Inferior parietal cortex (tissue), 1 donor: ENCODE measurements at regions not wholly inside any gene's neighbourhood (a gene's known extent, or its start where the extent isn't known, plus 50 kb on each side); places are given as distances from the start of the nearest gene placed in this dataset.

ENCODE experiments used
- DNase-seq: peaks from one replicate; pipeline ENCODE4 v3.0.0-alpha.2; 2016; ENCODE audit errors: extremely low spot score

DNA sequence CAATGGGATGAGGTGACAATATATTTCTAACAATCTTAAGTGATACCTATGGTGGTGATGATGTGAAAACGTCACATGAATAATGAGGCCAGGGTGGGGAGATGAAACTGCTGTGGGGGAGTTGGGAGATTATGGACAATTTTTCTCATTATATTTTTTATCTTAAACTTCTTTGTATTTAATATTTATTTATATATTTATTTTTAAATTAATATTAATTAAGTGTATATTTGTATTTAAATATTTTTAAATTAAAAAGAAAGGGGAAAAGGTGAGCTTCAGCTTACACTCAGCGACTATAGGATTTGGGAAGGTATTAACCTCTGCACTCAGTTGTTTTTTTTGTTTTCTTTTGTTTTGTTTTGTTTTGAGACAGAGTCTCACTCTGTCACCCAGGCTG is 158.7 kb downstream of the PSMG1 start:
- DNase-seq, result no peak

DNA sequence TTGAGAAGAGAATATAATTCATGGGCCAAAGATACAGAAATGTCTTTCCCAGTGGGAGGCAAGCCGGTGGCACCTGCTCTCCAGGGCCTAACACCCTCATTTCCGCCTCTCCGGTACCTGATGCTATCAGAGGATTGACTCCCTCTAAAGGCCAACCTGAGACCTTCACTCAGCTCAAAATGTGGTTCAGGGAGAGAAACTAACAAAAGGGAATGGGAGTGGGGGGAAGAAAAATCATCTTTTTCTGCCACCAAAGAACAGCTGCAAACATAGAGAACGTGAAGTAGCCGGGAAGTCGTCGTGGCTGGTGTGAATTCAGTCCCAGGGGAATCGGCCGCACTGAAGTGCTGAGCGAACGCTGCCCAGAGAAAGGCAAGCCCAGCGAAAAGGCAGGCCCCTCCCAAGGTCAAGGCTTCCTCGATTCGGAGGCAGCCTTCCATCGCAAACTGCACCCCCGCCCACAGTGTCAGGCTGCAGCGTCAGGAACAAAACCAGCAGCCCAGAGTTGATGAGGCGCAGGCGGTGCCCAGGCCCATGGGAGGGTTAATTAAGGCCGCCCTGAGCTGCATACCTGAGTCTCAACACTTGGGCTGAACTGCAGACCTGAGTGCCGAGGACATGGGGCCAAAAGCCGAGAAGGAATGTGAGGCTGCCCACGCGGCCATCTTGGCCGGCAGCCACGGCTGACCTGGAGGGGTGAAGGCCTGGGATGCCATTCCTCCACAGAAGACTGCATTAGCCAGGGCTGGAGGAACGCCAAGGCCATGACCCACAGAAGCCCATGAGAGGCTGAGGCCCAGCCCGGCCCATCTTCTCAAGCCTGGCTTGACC is 160.2 kb downstream of the PSMG1 start:
- no peak for DNase-seq

DNA sequence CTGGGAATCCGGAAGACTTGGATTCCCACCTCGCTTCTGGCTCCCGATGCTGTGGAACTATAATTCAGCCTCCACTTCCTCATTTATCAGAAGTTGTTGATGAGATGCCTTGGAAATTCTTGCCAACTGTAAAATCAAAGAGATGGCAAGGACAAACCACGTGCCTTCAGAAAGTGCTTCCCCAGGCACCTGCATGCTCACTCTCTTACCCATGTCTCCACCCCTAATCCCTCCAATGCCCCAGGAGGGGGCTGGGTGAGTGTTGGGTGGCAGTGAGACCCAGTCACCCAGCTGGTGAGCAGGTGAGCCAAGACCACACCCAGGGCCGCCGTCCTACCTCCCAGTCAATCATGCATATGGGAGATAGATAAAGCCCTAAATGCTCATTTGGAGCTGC is 160.8 kb downstream of the PSMG1 start:
- no peak for DNase-seq

DNA sequence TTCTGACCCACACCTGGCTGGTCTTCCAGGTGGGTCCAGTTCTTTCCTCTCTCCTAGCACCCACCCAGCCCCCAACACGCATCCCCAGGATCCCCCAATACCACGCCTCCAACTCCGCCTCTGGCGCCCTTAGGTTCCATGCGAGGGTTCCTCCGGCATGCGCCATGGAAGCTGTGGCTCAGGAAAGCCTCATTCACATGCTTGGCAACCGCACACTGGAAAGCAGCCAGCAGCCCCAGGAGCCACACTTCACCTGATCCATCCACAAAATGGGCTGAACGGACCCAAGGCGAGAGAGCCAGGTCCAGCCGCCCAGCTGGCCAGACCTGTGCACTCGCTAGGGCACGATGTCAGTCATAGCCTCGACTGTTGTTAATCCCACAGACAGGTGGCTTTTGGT is 161.2 kb downstream of the PSMG1 start:
- no peak for DNase-seq

DNA sequence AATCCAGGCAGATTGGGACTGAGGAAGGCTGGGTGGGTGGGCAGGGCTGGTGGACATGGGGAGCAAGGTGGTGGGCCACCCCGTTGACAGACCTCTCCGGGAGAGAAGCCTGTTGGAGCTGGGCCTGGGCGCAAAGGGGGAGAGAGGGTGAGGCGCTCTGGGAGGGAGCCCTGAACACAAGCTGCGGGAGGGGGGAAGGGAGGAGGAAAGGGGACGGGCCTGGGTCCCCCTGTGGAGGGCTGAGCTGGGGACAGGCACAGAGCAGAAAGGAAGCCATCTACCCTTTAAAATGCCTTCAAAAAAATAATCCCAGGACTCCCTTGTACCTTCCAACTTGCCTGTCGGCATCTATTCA is 161.8 kb downstream of the PSMG1 start:
- no peak for DNase-seq

DNA sequence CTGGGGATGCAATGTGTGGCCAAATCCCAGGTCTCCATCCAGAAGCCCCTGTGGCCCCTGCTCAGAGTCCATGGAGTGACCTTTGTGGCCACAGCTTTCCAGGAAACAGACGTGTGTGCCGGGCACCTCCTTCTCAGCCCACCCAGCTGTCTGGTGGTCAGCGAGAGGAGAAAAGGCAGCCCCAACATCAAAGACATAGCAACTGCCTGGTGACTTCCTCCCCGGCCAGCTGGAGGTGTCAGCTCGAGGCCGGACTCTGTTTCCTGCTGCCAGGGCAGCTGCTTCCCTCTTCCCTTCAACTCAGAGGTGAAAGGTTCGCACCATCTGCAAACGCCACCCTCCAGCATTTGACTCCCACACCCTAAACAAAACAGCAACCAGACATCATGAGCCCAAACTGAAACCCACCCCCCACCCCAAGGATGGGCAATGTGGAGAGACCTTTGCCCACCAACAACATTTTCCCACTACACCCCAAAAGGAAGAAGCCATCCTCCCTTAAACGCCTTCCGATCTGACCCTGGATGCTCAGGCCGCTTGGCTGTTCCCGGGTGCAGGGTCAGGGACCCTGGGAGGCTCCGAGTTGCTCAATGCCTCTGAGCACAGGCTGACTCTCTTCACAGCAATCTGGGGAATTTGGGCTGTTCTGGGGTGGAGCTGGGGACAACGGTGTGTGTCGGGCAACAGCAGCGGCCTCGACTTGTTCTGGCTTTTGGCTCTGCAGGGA is 162.3 kb downstream of the PSMG1 start:
- DNase-seq, result no peak

DNA sequence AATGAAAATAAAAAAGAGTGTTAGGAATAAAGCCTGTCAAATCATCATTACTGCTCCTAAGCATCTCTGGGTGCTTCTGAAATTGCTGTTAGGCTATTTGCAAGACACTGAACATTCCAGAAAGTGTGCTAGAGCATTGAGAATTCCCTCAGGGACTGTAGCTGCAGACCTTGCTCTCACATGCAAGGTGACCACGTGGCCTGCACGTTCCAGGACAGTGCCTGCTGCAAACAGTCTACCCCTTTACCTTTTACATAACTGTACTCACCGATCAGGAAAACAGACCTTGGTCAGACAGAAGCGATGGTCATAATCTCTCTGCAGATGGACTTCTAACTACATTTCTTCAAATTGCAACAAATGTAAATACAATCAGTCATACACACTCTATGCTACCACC is 164.5 kb downstream of the PSMG1 start:
- DNase-seq, result no peak

DNA sequence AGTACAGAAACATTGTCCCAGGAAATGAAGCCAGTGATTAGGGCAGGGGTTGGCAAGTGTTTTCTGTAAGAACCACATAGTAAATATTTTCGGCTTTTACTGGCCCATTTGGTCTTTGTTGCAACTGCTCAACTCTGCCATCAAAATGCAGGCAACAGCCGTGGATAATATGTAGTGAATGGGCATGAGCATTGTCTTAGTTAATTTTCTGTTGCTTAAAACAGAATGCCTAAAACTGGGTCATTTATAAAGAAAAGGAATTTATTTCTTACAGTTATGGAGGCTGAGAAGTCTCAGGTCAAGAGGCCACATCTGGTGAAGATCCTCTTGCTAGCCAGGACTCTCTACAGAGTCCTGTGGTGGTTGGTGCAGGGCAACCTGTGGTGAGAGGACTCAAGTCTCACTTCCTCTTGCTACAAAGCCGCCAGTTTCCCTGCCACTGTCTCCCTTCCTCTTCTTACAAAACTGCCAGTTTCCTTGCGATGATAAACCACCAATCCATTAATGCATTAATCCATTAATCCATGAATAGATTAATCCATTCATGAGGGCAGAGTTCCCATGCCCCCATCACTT is 166.4 kb downstream of the PSMG1 start:
- no peak for DNase-seq

DNA sequence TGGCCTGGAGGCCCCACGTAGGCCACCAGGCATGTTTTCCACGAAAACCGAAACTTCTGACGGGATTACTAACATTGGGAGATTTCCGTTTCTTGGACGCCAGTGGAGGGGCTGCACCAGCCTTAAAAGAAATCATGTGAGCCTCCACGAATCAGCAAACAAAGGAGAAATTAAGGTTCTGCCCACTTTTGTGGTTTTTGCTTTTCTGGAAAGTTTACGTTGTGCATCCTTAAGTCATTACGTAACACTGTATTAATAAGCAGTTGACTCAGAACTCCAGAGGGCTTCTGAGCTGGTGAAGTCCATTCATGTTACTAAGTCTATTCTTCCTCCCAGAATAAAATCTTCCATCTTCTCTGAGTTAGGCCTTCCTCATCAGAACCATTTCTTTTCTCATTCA is 168.5 kb downstream of the PSMG1 start:
- no peak for DNase-seq

DNA sequence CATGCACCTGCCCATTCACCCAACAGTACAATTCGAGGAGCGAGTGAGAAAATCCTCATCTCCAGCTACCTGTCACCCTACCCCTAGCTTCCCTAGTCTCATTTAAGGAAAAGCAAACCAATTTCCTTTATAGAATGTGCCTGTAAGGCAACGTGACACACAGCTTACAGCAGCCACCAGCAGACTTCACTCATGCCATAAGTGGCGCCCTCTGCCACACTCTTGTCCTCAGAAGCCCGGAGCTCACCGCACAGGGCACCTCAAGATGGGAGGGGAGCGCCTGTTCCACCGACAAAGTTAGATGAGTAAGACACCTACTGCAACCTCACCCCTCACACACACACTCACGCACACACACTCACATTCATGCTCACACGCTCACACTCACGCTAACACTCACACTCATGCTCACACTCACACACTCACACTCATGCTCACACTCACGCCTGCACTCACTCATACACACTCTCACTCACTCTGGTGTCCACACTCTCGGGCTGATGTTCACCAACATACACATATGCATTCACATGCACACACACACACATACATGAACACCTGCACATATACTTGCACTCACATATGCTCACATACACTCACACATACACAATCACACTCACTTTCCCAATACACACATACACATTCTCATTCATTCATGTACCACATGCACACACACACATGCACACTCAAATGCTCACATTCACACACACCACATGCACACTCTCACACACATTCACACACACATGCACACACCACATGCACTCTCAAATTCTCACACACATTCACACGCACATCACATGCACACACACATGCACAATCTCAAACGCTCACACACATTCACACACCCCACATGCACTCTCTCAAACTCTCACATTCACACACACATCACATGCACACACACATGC is 170.7 kb downstream of the PSMG1 start:
- no peak for DNase-seq

DNA sequence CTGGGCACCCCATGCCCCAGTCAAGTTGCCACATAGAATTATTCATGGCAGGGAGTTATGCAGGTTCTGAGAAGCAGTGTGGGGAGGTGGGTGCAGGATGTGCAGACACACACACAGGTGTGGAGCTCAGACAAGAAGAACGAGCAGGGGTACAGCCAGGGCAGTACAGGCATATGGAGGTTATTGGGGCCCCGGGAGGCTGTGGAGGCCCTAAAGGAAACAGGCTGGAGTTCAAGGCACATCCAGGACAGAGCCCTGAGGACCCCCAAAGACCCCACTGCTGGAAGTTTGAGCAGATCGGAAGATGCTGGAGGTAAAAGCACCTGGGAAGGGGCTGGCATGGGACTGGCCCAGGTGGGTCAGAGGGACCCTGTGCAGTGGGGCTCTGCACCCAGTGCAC is 171.3 kb downstream of the PSMG1 start:
- no peak for DNase-seq

DNA sequence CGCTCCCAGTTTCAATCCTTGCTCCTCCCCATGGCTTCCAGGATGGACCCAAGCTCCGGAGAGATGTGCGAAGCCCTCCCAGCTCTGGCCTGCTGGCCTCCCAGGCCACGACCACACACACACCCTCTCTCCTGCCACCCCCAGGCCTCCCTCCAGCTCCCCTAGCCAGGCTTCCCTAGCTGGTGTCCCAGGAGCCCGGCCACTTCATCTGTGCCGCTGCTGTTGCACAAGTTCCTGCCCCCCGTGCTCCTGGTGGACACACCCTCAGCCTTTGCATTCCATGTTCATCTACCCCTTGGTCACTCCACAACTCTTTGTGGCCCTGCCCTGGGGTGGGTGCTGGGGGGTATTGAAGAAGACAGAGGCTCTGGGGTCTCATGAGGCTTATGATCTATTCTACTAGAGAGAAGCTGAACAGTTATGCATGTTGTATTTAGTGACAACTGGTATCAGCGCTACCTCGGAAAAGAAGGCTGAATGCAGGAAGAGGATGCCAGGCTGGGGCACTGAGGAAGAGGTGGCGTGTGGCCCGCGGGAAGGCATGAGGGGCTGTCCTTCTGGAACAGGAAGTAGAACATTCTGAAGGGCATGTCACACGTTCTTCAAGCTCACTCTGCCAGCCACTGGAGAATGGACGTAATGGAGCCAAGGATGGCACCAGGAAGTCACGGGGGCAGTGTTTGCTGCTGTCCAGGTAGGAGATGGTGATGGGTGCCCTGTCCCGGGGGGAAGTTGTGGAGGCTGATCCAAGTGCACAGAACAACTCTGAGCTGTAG is 172.4 kb downstream of the PSMG1 start:
- DNase-seq, result no peak

DNA sequence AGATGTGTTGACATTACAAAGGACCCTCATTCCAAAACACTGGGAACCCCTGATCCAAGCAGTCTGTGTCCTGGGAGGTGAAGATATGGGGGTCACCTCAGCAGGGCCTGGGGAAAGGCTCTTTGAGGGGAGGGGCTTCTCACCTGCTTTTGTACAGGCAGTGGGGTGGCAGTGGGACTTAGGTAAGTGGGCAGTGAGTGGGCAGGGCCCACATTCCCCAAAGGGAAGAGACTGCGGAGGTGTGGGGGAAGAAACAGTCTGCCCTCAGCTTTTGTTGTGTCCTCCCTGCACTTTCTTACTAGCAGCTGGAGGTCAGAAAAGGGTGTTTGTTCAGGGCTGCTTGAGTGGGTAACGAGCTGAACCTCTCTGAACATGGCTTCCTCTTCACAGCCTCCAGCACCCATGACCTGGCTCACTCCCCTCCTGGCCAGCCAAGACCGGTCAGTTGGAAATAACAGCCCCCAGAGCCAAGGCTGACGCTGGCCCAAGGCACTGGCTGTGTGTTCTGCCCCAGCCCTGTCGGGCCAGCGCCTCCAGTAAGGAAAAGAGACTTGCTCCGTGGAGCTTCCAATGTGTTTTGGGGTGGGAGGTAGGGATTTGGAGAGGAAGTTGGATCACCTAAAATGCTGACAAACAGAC is 173.5 kb downstream of the PSMG1 start:
- no peak for DNase-seq

DNA sequence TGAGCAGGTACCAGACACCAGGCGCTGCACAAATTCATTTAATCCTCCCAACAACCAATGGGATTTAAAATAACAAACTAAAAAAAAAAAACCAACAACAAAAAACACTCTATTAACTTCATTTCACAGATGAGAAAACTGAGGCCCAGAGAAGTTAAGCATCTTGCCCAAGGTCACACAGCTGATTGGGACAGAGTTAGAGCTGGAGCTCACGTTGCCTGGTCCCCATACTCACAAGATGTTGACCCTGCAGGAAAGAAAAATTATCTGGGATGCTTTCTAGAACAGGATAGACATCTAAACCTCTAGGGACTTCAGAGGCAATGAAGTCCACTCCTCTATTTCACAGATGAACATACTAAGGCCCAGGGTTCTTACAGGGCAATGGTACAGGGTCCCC is 175.3 kb downstream of the PSMG1 start:
- DNase-seq, result no peak

DNA sequence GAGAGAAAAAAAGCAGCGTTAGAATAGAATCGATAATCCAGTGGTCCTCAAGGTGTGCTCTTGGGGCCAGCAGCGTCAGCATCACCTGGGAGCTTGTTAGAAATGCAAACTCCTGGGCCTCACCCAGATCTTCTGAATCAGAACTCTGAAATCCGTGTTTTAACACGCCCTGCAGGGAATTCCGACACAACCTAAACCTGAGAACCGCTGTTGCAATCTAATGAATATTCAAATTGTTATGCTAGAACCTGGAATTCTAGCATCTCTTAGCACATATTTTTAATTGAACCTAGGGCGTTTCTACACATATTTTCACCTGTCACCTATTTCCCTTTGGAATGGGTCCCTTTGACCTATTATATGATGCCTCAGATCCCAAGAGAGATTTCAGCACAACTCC is 175.7 kb downstream of the PSMG1 start:
- DNase-seq, result no peak

DNA sequence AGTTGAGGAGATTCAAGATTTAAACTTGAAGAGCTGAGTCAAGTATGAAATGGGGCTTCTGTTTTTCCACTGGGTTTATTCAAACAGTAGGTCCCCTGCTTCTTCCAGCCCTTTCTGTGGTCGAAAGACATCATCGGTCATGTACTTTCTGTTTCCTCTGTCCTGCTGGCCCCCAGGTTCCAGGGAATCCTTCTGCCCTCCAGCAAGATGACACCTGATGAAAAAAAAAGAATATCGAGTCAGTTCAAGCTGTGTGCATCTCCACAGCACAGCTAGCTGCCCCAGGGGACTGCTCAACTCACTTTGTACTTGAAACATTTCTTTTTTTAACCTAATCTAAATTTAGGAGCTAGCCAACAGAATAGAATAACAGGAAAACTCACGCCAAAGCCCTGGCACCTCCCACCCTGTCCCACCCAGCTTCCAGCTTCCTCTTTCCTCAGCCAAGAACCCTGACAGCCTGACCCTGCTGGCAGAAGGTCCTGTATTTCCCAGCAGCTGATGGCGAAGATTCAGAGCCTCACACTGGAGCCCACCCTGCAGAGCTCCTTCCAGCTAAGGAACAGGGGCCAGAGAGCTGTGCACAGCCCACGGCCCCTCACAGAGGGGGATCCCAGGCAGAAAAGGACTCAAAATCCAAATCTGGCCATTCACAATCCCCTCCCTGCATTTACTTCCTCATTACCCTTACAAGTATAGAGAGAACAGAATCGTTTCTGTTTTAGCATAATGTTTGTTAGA is 176.5 kb downstream of the PSMG1 start:
- DNase-seq, result no peak

DNA sequence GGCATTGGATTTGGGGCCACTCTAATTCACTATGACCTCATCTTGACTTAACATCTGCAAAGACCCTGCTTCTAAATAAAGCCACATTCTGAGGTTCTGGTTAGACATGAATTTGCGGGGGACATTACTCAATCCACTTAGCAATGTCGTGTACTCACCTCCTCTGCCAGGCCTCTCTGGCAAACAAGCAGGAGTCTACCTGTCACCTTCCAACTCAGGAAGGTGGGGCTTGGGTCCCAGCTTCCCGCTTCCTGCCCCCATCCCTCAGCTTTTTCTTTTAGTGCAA is 177.8 kb downstream of the PSMG1 start:
- DNase-seq, result no peak

DNA sequence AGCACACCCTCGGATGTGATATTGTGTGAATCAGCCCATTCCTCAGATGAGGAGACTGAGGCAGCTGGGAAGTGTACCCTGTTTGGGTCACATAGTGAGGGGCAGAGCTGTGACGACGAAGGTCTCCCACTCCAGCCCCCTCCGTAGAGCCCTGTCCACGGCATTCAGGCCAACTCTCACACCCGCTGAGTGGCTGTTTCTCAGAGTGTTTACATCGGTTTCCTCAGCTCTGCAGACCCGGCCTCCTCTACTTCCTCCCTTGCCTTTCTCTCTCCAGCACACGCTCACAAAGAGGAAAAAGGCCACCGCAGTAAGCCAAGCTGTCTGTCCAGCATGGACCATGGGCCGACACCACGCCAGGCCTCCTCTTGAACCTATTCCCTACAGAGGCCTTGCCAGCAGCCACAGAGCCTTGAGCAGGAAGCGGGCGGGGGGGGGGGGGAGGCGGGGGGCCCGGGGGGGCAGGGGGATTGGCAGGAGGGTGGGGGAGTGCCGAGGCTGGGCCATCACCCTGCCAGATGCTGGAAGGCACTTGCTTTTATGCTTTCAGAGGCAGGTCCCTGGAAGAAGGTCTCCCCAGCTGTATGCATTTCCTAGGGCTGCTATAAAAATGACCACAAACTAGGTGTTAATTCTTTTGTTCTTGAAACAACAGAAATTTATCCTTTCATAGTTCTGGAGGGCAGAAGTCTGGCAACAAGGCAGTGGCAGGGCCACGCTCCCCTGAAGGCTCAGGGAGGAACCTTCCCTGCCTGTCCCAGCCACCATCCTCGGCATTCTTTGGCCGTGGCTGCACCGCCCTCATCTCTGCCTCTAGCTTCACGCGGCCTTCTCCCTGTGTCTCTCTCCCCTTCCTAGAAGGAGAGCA is 178.4 kb downstream of the PSMG1 start:
- DNase-seq, result no peak

DNA sequence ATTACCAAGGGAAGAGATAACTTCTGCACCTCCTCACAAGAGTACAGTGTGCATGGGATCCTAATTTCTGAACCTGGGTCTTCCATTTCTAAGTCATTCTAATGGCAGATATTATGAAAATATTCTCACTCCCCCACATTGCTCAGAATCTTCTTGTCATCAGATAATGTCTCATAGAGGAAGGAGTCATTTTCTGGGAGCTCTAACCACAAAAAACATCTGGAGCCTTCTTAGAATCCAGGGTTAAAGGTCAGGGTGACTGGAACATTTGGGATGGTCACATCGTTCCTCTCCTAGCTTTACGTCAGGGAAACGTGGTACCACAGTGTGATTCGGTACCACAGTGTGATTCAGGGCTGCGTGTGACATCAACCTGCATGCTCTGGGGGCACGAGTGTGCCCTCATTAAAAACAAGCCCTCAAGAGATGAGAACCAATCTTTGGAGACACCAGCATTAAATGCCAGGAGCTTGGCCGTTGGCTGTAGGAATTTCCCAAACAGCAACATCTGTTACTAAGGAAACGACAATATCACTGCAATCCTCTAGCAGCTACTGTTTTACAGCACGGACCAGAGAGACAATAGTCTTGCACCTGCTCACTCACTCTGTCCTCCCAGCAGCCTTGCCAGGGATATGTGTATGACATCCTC is 179.1 kb downstream of the PSMG1 start:
- no peak for DNase-seq
